CD4-positive, alpha-beta T cell treated with Interferon alpha-2 for 1 hour (primary cell): ENCODE measurements at regions not wholly inside any gene's neighbourhood (a gene's known extent, or its start where the extent isn't known, plus 50 kb on each side); places are given as distances from the start of the nearest gene placed in this dataset.
A peak's percentile ranks its signal among the peaks of the same experiment; 100 is the strongest.

ENCODE experiments used
- DNase-seq, 2 donors: peaks; one replicate each; pipeline ENCODE4 v3.0.0-alpha.2; 2020 to 2022

DNA sequence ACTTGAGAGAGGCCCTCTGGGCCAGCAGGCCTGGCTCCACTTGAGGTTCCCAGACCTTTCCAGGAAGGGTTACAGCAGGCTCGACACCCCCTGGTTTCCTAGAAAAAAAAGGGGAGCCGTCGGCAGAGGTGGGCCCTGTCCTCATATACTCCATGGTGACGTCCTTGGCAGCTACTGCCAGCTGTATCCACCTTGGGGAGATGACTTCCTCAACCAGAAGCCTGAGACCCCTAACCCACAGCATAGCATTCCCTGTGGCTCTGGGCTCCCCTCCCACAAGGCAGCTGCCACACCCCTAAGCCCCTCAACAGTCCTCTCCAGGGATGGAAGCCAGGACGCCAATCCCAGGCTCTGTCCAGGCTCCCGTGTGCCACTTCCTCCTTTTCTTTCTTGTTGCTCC is 294.8 kb downstream of the CDC5L start:
- DNase-seq, result no peak

DNA sequence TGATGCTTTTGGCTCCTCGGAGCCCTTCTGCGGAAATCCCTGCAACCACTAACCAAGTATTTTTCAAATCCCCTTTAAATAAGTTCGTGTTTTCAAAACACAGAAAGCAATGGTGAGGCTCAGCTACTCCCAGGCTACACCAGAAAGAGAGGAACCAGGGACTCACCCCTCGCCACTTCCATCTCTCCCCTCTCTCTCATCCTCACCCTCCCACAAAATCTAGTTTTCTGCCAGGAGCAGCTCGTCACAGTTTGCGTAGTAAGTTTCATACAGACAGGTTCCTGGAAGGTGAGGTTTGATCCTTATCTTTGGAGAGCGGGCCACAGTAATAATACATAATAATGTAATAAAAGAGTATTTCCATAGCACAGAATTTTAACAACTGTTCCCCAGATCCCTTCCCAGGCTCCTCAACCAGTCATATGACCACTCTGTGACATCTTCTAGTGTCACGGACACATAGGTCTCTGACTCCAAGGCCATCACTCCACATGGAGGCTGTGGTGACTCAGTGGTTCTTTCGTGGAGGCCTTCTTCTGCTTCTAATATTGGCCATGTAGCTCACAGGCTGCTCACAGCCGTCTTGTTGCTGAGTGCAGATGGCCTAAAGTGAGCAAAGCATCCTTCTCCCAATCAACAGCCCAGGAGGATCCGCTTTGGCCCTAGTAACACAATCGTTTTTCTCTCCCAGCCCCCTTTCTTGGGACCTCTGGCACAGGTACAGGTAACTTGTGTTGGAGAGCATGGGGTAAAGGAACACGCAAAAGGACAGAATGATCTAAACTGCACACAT is 295.7 kb downstream of the CDC5L start:
- DNase-seq, result no peak

DNA sequence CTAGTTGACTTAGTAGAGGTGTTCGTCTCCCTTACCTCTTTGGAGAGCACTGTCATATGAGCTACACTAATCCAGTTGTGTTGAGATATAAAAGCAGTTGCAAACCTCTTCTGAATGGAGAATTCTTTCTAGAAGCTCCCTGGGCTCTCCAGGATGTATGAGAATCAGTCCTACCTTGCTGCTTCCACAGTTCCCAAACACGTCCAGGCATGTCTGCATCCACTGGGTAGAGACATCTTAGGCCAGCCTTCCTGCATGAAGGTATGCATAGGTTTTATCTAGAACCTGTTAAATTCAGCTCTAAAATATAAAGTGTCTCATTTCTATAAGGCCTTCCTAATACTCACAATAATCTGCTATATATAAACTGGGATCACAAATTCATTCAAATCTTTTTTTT is 297.7 kb downstream of the CDC5L start:
- no peak for DNase-seq

DNA sequence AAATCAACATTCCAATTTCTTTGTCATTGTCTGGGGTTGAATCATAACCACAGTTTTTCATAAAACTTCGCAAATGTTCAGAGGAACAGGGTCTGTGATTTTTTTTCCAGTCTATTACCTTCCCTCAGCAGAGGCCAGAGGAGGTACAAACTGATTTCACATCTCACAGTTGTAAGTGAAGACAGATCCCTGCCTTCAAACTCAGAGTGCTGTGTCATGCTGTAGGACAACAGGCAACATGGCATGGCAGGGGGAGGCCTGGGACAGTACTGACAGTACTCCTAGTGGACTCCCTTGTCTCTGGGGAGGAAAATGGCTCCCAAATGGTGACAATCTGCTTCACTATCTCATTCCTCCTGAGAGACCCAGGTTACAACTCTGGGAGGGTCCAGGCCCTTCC is 308.6 kb downstream of the CDC5L start:
- no peak for DNase-seq

DNA sequence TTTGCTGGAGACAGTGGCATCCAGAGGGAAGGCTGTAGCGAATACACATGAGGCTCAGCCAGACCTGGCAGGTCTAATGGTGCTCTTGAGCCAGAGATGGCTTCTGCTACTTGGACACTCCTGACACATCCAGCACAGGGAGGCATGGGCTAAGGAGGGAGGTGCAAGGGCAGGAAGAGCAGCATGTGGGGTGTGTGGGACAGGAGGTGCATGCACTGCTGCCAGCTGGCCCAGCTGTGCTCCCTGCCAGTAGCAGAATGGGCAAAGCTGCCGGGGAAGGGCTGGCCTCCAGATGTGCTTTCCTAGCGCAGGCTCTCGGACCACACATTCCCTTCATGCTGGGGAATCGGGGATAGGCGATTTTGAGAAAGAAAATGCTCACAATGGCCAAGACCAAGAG is 309.2 kb downstream of the CDC5L start:
- DNase-seq, result no peak

DNA sequence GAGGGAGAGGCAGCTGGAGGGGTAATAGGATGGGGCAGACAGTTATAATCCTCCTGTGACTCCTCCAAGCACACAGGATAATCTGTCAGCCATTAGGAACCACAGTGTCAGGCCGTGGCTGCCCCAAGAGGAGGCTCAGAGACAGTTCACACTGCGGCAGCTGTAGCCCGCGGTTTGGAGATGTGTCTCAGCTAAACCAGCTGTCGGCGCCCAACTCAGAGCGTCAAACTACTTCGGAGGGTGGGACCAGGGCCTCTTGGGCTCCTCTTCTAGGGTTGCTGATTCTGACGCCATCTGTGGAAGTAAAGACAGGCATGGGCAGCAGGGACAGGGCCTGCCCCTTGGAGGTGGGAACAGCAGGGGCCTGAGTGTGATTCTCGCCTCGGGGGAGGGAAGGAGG is 309.8 kb downstream of the CDC5L start:
- DNase-seq, result no peak

DNA sequence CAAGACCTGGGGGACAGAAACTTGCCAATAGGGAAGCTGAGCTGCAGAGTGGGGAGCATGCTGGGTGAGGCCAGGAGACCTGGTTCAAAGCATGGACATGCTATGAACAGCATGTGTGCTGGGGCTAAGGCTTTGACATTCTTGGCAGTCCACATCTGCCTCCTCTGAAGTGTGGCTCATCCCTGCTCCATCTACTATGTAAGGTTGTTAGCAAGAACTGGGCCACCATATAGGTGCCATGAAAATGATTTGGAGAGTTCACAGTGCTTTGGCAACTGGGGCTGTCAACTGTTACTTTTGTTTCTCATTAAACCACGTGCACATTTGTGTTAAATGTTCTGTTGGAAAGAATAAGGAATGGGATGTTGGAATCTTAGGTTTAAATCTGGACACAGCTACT is 311.1 kb downstream of the CDC5L start:
- no peak for DNase-seq

DNA sequence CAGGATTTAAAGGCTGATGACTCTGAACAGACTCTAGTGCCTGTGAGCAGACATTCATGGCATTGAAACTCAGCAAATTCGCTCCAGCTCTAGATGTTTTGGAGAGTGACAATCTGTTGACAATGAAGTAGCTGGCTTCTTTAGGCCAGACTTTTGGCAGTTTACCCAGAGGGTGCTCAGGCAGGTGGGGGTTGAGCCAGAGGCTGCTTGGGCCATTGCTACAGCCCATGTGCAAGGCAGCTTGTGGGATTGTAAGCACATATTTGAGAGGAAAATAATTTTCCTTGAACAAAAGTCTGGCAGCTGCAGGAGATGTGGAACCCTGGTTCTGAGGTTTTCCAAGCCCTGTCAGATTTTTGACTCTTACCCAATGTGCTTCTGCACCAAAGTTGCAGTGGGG is 311.6 kb downstream of the CDC5L start:
- DNase-seq, result no peak

DNA sequence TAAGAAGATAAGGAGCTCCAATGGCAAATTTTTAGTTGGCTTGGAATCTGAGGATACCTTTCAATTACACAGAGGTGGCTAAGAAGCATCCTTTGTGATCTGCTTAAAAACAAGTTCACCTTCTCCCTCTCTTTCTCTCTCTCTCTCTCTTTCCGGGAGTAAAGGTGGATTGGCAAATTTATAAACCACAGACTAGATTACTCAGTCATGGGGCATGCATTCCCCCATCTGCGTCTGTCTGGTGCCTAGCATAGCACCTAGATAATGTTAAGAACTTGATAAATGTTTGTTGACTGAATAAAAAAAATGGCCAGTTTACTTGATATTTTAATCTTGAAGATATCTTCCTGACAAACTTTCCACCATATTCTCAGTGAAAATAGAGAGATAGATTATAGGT is 312.3 kb downstream of the CDC5L start:
- DNase-seq, result no peak

DNA sequence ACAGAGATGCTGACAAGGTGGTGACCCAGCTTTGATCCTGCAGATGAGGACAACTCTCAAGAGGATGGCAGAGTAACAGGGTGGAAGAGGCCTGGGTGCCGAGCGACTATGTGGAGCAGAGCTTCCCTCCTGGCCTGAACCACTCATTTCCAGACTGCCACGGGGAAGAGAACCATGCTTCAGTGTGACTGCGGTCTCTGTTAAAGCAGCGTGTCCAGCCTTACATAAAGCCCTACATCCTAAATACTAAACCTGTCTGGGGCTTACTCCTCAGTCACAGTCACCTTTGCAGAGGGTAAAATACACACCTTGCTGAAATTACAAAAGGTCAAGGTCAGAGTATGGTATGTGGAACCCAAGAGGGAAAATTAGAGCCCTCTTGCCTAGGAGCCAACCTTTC is 312.9 kb downstream of the CDC5L start:
- DNase-seq, result no peak

DNA sequence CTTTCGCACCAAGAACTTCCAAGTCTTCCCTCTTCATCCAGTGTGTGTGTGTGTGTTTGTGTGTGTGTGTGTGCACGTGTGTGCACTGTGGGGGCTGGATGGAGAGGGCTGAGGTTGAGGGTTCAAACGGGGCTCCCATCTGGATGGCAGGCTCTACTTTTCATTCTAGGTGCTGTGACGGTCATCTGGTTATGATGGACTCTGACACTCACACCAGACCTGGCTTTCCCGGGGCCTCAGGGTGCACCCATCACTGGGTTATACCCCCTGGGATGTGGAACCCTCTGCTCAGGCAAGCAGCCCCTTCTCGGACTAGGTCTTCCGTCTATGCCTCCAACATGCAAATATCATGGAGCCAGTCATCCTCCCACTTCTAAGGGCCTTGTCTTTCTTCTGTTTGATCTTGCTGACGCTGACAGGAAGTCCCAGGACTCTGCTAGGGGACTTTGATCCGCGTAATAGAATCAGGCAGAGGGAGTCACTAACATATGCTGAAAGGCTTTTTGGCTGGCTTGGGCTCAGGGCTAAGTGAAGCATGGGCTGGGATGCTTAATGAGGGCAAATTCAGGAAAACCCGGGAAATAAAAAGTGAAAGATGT is 313.6 kb downstream of the CDC5L start:
- no peak for DNase-seq

DNA sequence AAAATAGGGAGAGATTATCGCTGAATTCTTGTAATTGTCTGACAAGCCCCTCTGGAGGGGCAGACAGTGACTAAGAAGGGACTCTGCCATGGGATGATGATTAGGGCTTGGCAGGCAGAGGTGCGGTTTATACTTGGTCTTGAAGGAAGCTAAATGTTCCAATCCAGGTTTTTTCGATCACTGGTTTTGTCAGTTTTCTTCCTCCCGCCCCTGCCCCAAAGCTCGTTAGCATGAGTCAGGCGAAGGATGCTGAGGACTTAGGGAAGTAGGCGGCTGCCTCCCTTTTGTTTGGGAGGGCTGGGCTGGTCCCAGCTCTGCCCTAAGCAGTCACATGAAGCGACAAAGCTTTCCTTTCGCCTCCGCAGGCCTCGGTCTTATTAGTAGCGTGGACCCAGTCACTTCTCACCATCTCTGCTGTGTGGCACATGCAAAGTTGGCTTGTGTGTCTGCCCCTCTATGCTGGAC is 314.2 kb downstream of the CDC5L start:
- no peak for DNase-seq

DNA sequence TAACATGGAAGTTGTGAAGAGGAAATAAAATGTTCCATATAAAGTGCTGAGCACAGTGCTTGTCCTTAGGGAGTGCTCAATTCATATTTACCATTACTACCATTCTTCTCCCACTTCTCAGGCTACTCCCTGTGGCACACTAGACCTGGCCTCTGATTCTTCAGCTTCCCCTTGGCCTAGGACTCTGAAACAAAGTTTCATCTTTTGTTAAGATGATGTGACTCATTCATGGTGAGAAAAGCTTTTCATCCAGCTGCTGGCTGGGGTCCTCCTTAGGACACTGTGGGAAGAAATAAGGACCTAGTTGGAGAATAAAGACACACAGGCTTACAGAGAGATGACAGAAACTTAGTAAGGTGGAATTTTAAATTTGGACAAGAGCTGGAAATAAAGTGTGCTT is 314.8 kb downstream of the CDC5L start:
- no peak for DNase-seq

DNA sequence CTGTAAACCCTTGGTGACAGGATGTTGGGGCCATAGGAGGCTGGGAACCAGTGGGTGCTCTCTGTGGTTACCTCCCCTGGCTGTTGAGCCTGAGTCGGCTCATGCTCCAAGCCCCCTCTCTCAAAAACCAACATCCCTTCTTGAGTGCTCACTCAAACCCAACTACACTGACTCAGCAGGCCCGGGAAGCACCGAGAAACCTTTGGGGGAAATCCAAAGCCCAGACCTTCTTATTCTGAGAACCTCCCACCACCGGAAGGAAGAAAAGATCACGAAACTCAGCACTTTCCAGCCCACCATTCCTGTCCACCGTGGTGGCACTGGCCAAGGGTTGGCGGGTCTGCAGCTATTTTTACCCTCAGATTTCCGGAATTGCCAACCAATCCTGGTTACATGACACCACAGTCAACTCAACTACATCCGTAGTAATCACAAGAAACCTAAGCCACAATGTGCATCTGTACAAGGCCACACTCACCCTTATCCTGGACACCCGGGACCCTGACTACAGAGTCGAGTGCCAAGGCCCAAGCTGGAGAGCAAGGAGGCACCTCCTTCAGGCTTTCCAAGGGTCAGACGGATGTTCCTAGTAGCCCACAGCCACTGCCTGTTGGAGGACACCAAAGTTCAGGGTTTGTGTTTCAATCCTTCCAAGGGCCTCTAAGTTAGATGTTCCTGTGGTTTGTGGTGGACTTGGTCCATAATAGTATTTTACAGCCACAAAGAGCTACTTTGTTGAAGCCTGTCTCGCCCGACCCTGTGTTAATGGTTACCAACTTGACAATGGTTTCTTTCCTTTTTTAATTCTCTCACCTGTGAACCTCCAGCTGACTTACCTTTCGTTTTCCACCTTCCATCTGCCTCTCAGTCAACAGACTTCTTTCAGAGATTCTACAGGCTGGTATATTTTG is 317.0 kb downstream of the CDC5L start:
- DNase-seq, result peak in 1 of 2 donors; percentile 3

DNA sequence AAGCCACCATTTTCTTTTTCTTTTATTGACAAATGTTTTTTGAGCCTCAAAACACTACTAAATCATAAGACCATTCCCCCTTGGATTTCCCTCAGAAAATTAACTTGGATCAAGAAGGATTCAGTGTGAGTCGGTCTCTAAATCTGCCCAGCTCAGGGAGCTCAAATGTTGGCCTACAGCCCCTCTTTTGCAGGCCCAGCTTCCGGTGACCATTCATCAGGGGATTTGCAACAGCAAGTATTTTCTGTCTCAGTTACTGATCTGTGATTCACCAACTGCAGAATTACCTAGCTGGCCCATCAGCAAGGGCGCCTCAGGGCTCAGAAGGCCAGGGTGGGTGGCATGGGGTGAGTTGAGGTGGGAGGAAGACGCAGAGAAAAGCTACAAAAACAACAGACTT is 318.1 kb downstream of the CDC5L start:
- no peak for DNase-seq

DNA sequence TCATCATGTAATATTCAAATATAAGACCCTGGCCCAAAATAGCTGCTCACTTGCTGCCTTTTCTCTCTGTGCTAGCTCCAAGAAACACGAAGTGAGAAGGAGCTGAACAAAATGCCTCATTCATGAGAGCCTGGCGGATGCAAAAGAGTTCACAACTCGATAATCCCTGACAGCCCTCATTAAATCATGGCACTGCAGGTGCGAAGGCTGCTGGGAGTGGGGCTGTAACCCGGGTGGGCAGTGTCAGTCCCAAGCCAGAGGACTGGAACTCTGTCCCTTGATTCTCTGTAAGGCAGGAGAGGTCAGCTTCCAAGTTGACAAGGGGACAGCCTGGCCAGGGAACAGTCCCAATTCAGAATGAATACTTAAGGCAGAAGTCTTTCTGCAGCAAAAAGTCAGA is 318.5 kb downstream of the CDC5L start:
- DNase-seq, result no peak

DNA sequence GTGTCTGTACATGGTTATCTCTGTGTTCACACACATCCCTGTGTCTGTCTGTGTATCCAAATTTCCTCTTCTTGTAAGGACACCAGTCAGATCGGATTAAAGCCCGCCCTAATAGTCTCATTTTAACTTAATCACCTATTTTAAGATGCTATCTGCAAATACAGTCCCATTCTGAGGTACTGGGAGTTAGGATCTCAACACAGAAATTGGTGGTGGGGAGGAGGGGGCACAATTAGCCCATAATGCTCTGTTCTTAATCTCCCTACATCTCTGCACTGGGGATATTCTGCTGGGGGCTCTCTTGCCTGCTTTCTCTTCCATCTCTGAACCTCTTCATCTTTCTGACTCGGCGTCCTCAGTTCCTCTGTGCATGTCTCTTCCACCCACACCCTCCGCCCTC is 320.7 kb downstream of the CDC5L start:
- DNase-seq, result no peak

DNA sequence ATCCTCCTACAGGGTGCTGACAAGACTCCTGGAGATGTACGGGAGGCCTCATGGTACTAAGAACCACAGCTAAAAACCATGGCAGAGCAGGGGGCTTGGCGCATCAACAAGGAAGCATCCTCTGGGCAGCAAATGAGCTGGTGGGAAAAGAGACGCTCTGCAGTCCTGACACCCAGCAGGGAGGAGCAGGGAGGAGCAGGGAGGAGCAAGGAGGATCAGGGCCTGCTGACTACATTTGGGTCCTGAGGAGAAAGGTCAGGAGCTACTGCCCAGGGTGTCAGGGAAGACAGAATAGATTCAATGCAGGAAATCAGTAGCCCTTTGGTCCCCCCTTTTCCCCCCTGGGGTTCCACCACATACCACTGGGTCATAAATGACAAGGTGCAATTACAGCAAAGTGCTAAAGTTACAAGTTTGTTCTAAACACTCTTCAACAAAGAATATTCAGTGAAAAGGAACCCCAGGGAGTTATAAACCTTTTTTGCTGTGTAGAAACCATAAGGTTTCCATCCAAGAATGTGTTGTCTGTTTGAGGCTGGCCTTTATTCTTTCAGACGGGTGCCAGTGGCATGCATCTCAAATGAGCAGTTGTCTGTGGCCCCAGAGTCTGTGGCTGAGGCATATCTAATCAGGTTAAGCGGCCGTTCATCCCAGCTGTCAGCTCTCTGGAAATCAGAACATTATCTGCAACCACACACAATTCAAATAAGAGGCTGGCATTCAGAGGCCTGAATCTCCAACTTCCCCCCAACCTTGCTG is 325.0 kb downstream of the CDC5L start:
- DNase-seq, result no peak

DNA sequence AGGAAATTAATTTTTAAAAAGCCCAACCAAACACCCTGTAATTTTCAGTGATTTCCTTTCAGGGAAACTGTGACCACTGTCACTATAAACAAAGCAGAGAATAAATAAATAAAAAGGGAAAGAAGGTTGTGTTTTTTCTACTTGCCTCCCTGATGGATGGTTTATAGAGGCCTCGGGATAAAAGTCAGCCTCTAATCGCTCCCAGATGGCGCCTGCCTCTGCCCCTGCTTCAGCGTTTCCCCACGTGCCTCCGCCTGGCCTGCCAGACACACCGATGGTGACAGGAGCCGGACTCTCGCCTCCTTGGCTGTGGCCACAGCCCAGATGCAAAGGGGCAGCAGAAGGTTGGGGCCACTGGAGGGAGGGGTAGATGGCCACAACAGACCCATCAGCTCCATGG is 327.7 kb downstream of the CDC5L start:
- DNase-seq, result no peak

DNA sequence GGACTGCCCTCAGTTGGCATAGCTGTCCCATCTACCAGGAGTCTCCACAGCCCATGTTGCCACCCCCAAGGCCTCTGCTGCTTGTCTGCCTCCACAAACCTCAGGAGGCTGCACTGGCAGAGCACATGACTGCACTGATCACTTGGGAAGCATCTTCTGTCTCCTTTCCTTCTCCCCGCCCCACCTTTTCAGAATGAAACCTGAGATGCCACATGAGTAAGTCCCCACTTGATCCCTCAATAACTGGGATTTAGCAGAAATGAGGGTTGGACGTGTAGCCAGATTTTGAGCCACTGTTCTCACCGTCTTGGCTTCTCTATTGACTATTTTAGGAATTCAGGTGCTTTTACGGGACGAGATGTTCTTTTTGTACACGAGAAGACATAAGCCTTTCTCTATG is 328.4 kb downstream of the CDC5L start:
- DNase-seq, result no peak

DNA sequence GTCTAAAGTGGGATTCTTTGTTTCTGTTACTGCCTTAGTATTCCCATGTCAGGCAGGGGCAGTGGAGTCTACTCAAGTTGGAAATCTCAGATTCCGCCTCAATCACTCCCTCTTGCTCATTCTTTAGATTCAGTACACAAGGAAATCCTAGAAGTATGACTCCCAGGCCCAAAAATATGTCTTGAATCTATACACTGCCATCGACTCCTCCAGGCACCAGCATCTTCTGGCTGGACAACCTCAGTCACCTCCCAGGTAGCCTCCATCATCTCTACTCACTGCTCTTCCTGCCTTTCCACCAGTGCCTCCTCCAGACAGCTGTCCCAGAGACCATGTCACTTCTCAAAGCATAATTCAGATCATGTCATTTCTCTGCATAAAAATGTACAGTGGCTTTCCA is 329.9 kb downstream of the CDC5L start:
- DNase-seq, result no peak

DNA sequence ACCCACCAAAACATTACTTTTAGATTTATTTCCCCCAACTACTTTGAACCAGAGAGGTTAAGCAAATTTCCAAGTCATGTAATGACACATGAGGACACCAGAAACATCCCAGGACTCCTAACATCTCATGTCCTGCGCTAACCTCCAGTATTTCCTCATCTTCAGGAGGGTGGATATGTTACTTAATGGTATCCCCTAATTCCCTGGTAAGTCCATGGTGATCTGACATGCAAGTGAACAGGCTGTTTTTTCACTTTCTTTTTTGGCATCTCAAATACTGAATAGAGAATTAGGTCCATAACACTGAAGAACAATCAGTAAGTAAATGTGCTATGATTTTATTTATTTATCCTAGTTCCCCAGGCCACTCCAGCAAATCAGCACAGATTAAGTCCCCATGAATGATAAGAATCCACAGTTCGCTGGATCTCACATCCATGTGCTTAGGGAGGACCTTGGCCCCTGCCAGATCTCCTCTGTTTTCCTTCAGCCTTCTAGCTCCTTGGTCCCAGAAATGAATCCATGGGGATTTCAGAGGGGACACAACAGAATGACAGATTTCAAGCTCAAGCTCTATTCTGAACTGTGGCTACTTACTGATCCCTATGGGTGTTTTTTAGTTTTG is 334.6 kb downstream of the CDC5L start:
- DNase-seq, result no peak

DNA sequence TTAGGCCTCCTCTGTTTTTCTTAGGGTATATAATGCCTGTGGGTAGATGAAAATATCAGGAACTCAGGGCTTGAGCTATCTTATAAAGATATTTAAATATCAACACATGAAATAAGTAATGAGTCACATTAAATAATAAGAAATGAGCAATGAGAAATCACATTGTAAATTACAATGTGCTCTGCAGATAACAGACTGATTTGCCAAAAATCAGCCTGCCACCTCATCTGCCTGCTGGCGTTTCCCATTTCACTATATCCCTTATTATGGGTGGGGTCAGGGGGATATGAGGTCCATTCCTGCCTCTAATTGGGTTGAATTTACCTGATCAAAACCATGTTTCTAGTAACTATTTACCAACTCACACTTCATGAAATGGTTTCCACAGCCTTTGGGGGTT is 335.2 kb downstream of the CDC5L start:
- DNase-seq, result no peak
